ENCODE measurements at regions not wholly inside any gene's neighbourhood (a gene's known extent, or its start where the extent isn't known, plus 50 kb on each side); places are given as distances from the start of the nearest gene placed in this dataset.

- WGBS (ENCODE audit: low lambda C conversion rate, missing lambda C conversion rate), result 97% methylated on average over 3 of the region's 3 CpGs
Observed at GRCh38 chr4:108315694-108316093, 147.0 kb upstream of the LEF1 start.

GRCh38 chr4:108314900-108315589, 146.3 kb upstream of the LEF1 start:
- DNase-seq (ENCODE audit: low spot score), result no peak
- Histone ChIP-seq H4K20me1 (ENCODE audit: insufficient read depth, poor library complexity, severe bottlenecking) (no peaks in the 10 kb centered on the region), H3K27ac (no peak overlapping the region), H3K79me2 (no peaks in the 10 kb centered on the region), H3K36me3 (replicated peaks; ENCODE audit: insufficient read depth, low read depth) (no peaks in the 10 kb centered on the region), H3K4me1 (ENCODE audit: insufficient read depth) (no peaks in the 10 kb centered on the region), H3K4me2 (no peak overlapping the region), H3K27me3 (no peaks in the 10 kb centered on the region), H3K9me3 (ENCODE audit: low read depth) (no peaks in the 10 kb centered on the region), H3K4me3 (no peak overlapping the region), H2AFZ (no peak overlapping the region), H3K9me2 (replicated peaks; ENCODE audit: insufficient read depth) (no peaks in the 10 kb centered on the region)
- 82% methylated on average over 8 of the region's 8 CpGs for WGBS (ENCODE audit: low lambda C conversion rate, missing lambda C conversion rate)
- TF ChIP-seq EZH2 (IDR thresholded peaks at IDR 0.05; ENCODE audit: borderline replicate concordance), result no peak
- TF ChIP-seq EZH2phosphoT487 (IDR thresholded peaks at IDR 0.05; ENCODE audit: low read depth, severe bottlenecking, unreplicated experiment), result no peak
- TF ChIP-seq CTCF (IDR thresholded peaks at IDR 0.05; ENCODE audit: poor library complexity), result no peak

More at GRCh38 chr4:108315694-108316093, 147.0 kb upstream of the LEF1 start:
- H3K4me3 ChIP-seq, result no peak overlapping the region
- no peaks in the 10 kb centered on the region for H3K79me2 ChIP-seq
- no peaks in the 10 kb centered on the region for H3K9me2 ChIP-seq (replicated peaks; ENCODE audit: insufficient read depth)
- no peak overlapping the region for H3K4me2 ChIP-seq
- no peak overlapping the region for H3K27ac ChIP-seq
- H3K9me3 ChIP-seq (ENCODE audit: low read depth), result no peaks in the 10 kb centered on the region
- no peak for TF ChIP-seq EZH2 (IDR thresholded peaks at IDR 0.05; ENCODE audit: borderline replicate concordance)
- TF ChIP-seq CTCF (IDR thresholded peaks at IDR 0.05; ENCODE audit: poor library complexity), result no peak
- no peak for TF ChIP-seq EZH2phosphoT487 (IDR thresholded peaks at IDR 0.05; ENCODE audit: low read depth, severe bottlenecking, unreplicated experiment)
- no peaks in the 10 kb centered on the region for H3K36me3 ChIP-seq (replicated peaks; ENCODE audit: insufficient read depth, low read depth)
- DNase-seq (ENCODE audit: low spot score), result no peak
- H4K20me1 ChIP-seq (ENCODE audit: insufficient read depth, poor library complexity, severe bottlenecking), result no peaks in the 10 kb centered on the region
- no peaks in the 10 kb centered on the region for H3K4me1 ChIP-seq (ENCODE audit: insufficient read depth)
- H2AFZ ChIP-seq, result no peak overlapping the region
- H3K27me3 ChIP-seq, result no peaks in the 10 kb centered on the region

GRCh38 chr4:108313546-108314339, 145.0 kb upstream of the LEF1 start:
- H3K27me3 ChIP-seq, result no peaks in the 10 kb centered on the region
- H3K79me2 ChIP-seq, result no peaks in the 10 kb centered on the region
- H3K4me1 ChIP-seq (ENCODE audit: insufficient read depth), result no peaks in the 10 kb centered on the region
- H3K4me2 ChIP-seq, result no peak overlapping the region
- no peaks in the 10 kb centered on the region for H4K20me1 ChIP-seq (ENCODE audit: insufficient read depth, poor library complexity, severe bottlenecking)
- no peak for DNase-seq (ENCODE audit: low spot score)
- no peak overlapping the region for H2AFZ ChIP-seq
- H3K9me3 ChIP-seq (ENCODE audit: low read depth), result no peaks in the 10 kb centered on the region
- H3K4me3 ChIP-seq, result no peak overlapping the region
- 79% methylated on average over 5 of the region's 5 CpGs for WGBS (ENCODE audit: low lambda C conversion rate, missing lambda C conversion rate)
- no peak overlapping the region for H3K27ac ChIP-seq
- no peak for TF ChIP-seq CTCF (IDR thresholded peaks at IDR 0.05; ENCODE audit: poor library complexity)
- TF ChIP-seq EZH2 (IDR thresholded peaks at IDR 0.05; ENCODE audit: borderline replicate concordance), result no peak
- TF ChIP-seq EZH2phosphoT487 (IDR thresholded peaks at IDR 0.05; ENCODE audit: low read depth, severe bottlenecking, unreplicated experiment), result no peak
- no peaks in the 10 kb centered on the region for H3K9me2 ChIP-seq (replicated peaks; ENCODE audit: insufficient read depth)
- no peaks in the 10 kb centered on the region for H3K36me3 ChIP-seq (replicated peaks; ENCODE audit: insufficient read depth, low read depth)
